Muscle layer of colon (tissue), 2 donors: ENCODE measurements at regions not wholly inside any gene's neighbourhood (a gene's known extent, or its start where the extent isn't known, plus 50 kb on each side); places are given as distances from the start of the nearest gene placed in this dataset.

Source experiments
- H3K27ac ChIP-seq: one replicate; pipeline ENCODE4 v1.7.0; 2013; ENCODE audit warnings: low read depth, mild to moderate bottlenecking, low read length, moderate library complexity
- H3K27me3 ChIP-seq, 2 donors: one replicate each; pipeline ENCODE4 v1.7.0; 2013; ENCODE audit warnings: low read length in 2 of 2, mild to moderate bottlenecking in 2 of 2; ENCODE audit not compliant: insufficient read depth in 2 of 2, control insufficient read depth in 1 of 2
- H3K36me3 ChIP-seq: one replicate; pipeline ENCODE4 v1.7.0; 2013; ENCODE audit warnings: mild to moderate bottlenecking, low read length; ENCODE audit not compliant: insufficient read depth
- H3K4me1 ChIP-seq: one replicate; pipeline ENCODE4 v1.7.0; 2013; ENCODE audit warnings: mild to moderate bottlenecking, low read length; ENCODE audit not compliant: insufficient read depth
- H3K4me3 ChIP-seq, 2 donors: one replicate each; pipeline ENCODE4 v1.7.0; 2013; ENCODE audit warnings: low read length in 2 of 2, low read depth in 1 of 2, mild to moderate bottlenecking in 1 of 2, moderate library complexity in 1 of 2
- H3K9ac ChIP-seq: one replicate; pipeline ENCODE4 v1.7.0; 2013; ENCODE audit warnings: low read length
- H3K9me3 ChIP-seq: one replicate; pipeline ENCODE4 v1.7.0; 2013; ENCODE audit warnings: mild to moderate bottlenecking, low read length
- donor health status: abdominal sarcoma.
- donor health status: Adenocarcinoma of cecum.

GRCh38 chr5:30765706-30766105 lies 427.8 kb upstream of the CDH6 start:
- no peaks in the 10 kb centered on the region for H3K36me3 ChIP-seq
- no peaks in the 10 kb centered on the region for H3K27me3 ChIP-seq
- no peak overlapping the region for H3K4me3 ChIP-seq
- H3K4me1 ChIP-seq: no peaks in the 10 kb centered on the region
- no peak overlapping the region for H3K27ac ChIP-seq
- H3K9ac ChIP-seq: no peak overlapping the region
- no peaks in the 10 kb centered on the region for H3K9me3 ChIP-seq

GRCh38 chr5:30765227-30765626 lies 428.3 kb upstream of the CDH6 start:
- Histone ChIP-seq H3K36me3 (no peaks in the 10 kb centered on the region), H3K9ac (no peak overlapping the region), H3K27ac (no peak overlapping the region), H3K9me3 (no peaks in the 10 kb centered on the region), H3K4me1 (no peaks in the 10 kb centered on the region), H3K4me3 (no peak overlapping the region), H3K27me3 (no peaks in the 10 kb centered on the region)

- H3K9me3 ChIP-seq: no peaks in the 10 kb centered on the region
- H3K4me3 ChIP-seq: no peak overlapping the region
- H3K9ac ChIP-seq: no peak overlapping the region
Observed at GRCh38 chr5:30764704-30765103, 428.8 kb upstream of the CDH6 start.

GRCh38 chr5:30759731-30760130 lies 433.8 kb upstream of the CDH6 start:
- Histone ChIP-seq H3K36me3 (no peaks in the 10 kb centered on the region), H3K27ac (no peak overlapping the region), H3K9ac (no peak overlapping the region), H3K4me3 (no peak overlapping the region), H3K9me3 (no peaks in the 10 kb centered on the region), H3K4me1 (no peaks in the 10 kb centered on the region), H3K27me3 (no peaks in the 10 kb centered on the region)

More at GRCh38 chr5:30764704-30765103, 428.8 kb upstream of the CDH6 start:
- H3K27ac ChIP-seq: no peak overlapping the region
- no peaks in the 10 kb centered on the region for H3K36me3 ChIP-seq
- H3K27me3 ChIP-seq: no peaks in the 10 kb centered on the region
- no peaks in the 10 kb centered on the region for H3K4me1 ChIP-seq

GRCh38 chr5:30752015-30752414 lies 441.5 kb upstream of the CDH6 start:
- Histone ChIP-seq H3K36me3 (no peaks in the 10 kb centered on the region), H3K27ac (no peak overlapping the region), H3K27me3 (no peaks in the 10 kb centered on the region), H3K9ac (no peak overlapping the region), H3K4me3 (no peak overlapping the region), H3K9me3 (no peaks in the 10 kb centered on the region), H3K4me1 (no peaks in the 10 kb centered on the region)

GRCh38 chr5:30749971-30750370 lies 443.5 kb upstream of the CDH6 start:
- H3K4me3 ChIP-seq: no peak overlapping the region
- no peaks in the 10 kb centered on the region for H3K4me1 ChIP-seq
- no peak overlapping the region for H3K27ac ChIP-seq
- no peaks in the 10 kb centered on the region for H3K9me3 ChIP-seq
- no peaks in the 10 kb centered on the region for H3K27me3 ChIP-seq
- no peaks in the 10 kb centered on the region for H3K36me3 ChIP-seq
- no peak overlapping the region for H3K9ac ChIP-seq

- Histone ChIP-seq H3K9ac (no peak overlapping the region), H3K9me3 (no peaks in the 10 kb centered on the region), H3K4me1 (no peaks in the 10 kb centered on the region), H3K27me3 (no peaks in the 10 kb centered on the region), H3K4me3 (no peak overlapping the region), H3K27ac (no peak overlapping the region), H3K36me3 (no peaks in the 10 kb centered on the region)
Observed at GRCh38 chr5:30747412-30747811, 446.1 kb upstream of the CDH6 start.

GRCh38 chr5:30736669-30737068 lies 456.8 kb upstream of the CDH6 start:
- Histone ChIP-seq H3K36me3 (no peaks in the 10 kb centered on the region), H3K9me3 (no peaks in the 10 kb centered on the region), H3K27me3 (no peaks in the 10 kb centered on the region), H3K4me3 (no peak overlapping the region), H3K4me1 (no peaks in the 10 kb centered on the region), H3K27ac (no peak overlapping the region), H3K9ac (no peak overlapping the region)

- no peak overlapping the region for H3K27ac ChIP-seq
- H3K27me3 ChIP-seq: no peaks in the 10 kb centered on the region
- no peaks in the 10 kb centered on the region for H3K36me3 ChIP-seq
- H3K9me3 ChIP-seq: no peaks in the 10 kb centered on the region
- H3K9ac ChIP-seq: no peak overlapping the region
- no peak overlapping the region for H3K4me3 ChIP-seq
- no peaks in the 10 kb centered on the region for H3K4me1 ChIP-seq
Observed at GRCh38 chr5:30734118-30734517, 459.4 kb upstream of the CDH6 start.

- H3K27me3 ChIP-seq: no peaks in the 10 kb centered on the region
- no peak overlapping the region for H3K9ac ChIP-seq
- H3K4me3 ChIP-seq: no peak overlapping the region
- H3K27ac ChIP-seq: no peak overlapping the region
- H3K9me3 ChIP-seq: no peaks in the 10 kb centered on the region
- no peaks in the 10 kb centered on the region for H3K36me3 ChIP-seq
- H3K4me1 ChIP-seq: no peaks in the 10 kb centered on the region
Observed at GRCh38 chr5:30725073-30725472, 468.4 kb upstream of the CDH6 start.

- H3K4me3 ChIP-seq: no peak overlapping the region
- no peaks in the 10 kb centered on the region for H3K36me3 ChIP-seq
- H3K9ac ChIP-seq: no peak overlapping the region
- no peaks in the 10 kb centered on the region for H3K9me3 ChIP-seq
- no peak overlapping the region for H3K27ac ChIP-seq
- no peaks in the 10 kb centered on the region for H3K4me1 ChIP-seq
- no peaks in the 10 kb centered on the region for H3K27me3 ChIP-seq
Observed at GRCh38 chr5:30698217-30698616, 495.3 kb upstream of the CDH6 start.

GRCh38 chr5:30693326-30693725 lies 500.2 kb upstream of the CDH6 start:
- H3K36me3 ChIP-seq: no peaks in the 10 kb centered on the region
- H3K9me3 ChIP-seq: no peaks in the 10 kb centered on the region
- H3K4me3 ChIP-seq: no peak overlapping the region
- no peaks in the 10 kb centered on the region for H3K27me3 ChIP-seq
- H3K4me1 ChIP-seq: no peaks in the 10 kb centered on the region
- no peak overlapping the region for H3K9ac ChIP-seq
- no peak overlapping the region for H3K27ac ChIP-seq
